ENCODE measurements at regions not wholly inside any gene's neighbourhood (a gene's known extent, or its start where the extent isn't known, plus 50 kb on each side); places are given as distances from the start of the nearest gene placed in this dataset.
A peak's percentile ranks its signal among the peaks of the same experiment; 100 is the strongest.
"Not testable (repeated sequence)": the region's sequence is repeated elsewhere in the genome, so short reads cannot be mapped to it uniquely, and the experiment has no call there.

GRCh38 chr9:31587146-31587545 is 797.3 kb upstream of the ACO1 start:
- Histone ChIP-seq H3K27me3 (no peaks in the 10 kb centered on the region), H3K27ac (0 out of 22 replicates have a peak overlapping the region, but pooled peaks of 1 of the 11 experiments have one; percentile 6), H3K9ac (no peak overlapping the region), H4K20me1 (no peaks in the 10 kb centered on the region), H3K4me1 (peaks cover 9 to 19% (median 14%) of the 10 kb centered on the region in 10 experiments; a peak in 16 of 20 replicates), H3K4me2 (peak overlapping the region; percentile 20 to 67 (median 43); a peak in 20 of 22 replicates), H3K9me3 (replicated peaks in 1 of 11) (no peaks in the 10 kb centered on the region), H3K4me3 (no peak overlapping the region), H3K36me3 (no peaks in the 10 kb centered on the region)
- TF ChIP-seq Cebpa-rat (IDR thresholded peaks at IDR 0.05) = no peak

GRCh38 chr9:31588006-31588405 is 796.4 kb upstream of the ACO1 start:
- H3K27ac ChIP-seq = 0 out of 22 replicates have a peak overlapping the region, but pooled peaks of 1 of the 11 experiments have one; percentile 18
- H3K9ac ChIP-seq = no peak overlapping the region
- H4K20me1 ChIP-seq = no peaks in the 10 kb centered on the region
- peak overlapping the region in 10 of 11 experiments; percentile 16 to 67 (median 53); a peak in 16 of 22 replicates for H3K4me2 ChIP-seq
- H3K36me3 ChIP-seq = no peaks in the 10 kb centered on the region
- no peaks in the 10 kb centered on the region for H3K9me3 ChIP-seq (replicated peaks in 1 of 11)
- H3K4me3 ChIP-seq = no peak overlapping the region
- no peaks in the 10 kb centered on the region for H3K27me3 ChIP-seq
- TF ChIP-seq Cebpa-rat (IDR thresholded peaks at IDR 0.05) = no peak
- peaks cover 9 to 19% (median 14%) of the 10 kb centered on the region in 10 experiments; a peak in 16 of 20 replicates for H3K4me1 ChIP-seq

- Histone ChIP-seq H3K36me3 (no peaks in the 10 kb centered on the region), H3K4me3 (no peak overlapping the region), H3K27ac (no peak overlapping the region), H3K4me1 (peaks cover 9 to 19% (median 14%) of the 10 kb centered on the region in 10 experiments; a peak in 16 of 20 replicates), H4K20me1 (no peaks in the 10 kb centered on the region), H3K4me2 (no peak overlapping the region), H3K9ac (no peak overlapping the region), H3K27me3 (no peaks in the 10 kb centered on the region), H3K9me3 (replicated peaks in 1 of 11) (no peaks in the 10 kb centered on the region)
- TF ChIP-seq Cebpa-rat (IDR thresholded peaks at IDR 0.05) = no peak
Measured at GRCh38 chr9:31588756-31589155, 795.7 kb upstream of the ACO1 start.

- no peak for TF ChIP-seq Cebpa-rat (IDR thresholded peaks at IDR 0.05)
- H4K20me1 ChIP-seq = no peaks in the 10 kb centered on the region
- H3K4me3 ChIP-seq = no peak overlapping the region
- H3K27me3 ChIP-seq = no peaks in the 10 kb centered on the region
- H3K4me1 ChIP-seq = peaks cover 9 to 19% (median 14%) of the 10 kb centered on the region in 10 experiments; a peak in 16 of 20 replicates
- H3K27ac ChIP-seq = no peak overlapping the region
- H3K9me3 ChIP-seq (replicated peaks in 1 of 11) = no peaks in the 10 kb centered on the region
- no peak overlapping the region for H3K9ac ChIP-seq
- H3K36me3 ChIP-seq = no peaks in the 10 kb centered on the region
- H3K4me2 ChIP-seq = no peak overlapping the region
Measured at GRCh38 chr9:31590091-31590490, 794.4 kb upstream of the ACO1 start.

- not testable (repeated sequence) for H3K4me3 ChIP-seq, H3K4me2 ChIP-seq
Measured at GRCh38 chr9:31597086-31597485, 787.4 kb upstream of the ACO1 start.

GRCh38 chr9:31597977-31598376 is 786.5 kb upstream of the ACO1 start:
- no peaks in the 10 kb centered on the region for H3K36me3 ChIP-seq
- H3K27me3 ChIP-seq = no peaks in the 10 kb centered on the region
- H3K4me3 ChIP-seq = no peak overlapping the region
- H3K4me1 ChIP-seq = no peaks in the 10 kb centered on the region
- H3K9ac ChIP-seq = no peak overlapping the region
- no peak overlapping the region for H3K4me2 ChIP-seq
- no peaks in the 10 kb centered on the region for H3K9me3 ChIP-seq (replicated peaks in 1 of 11)
- no peaks in the 10 kb centered on the region for H4K20me1 ChIP-seq
- no peak overlapping the region for H3K27ac ChIP-seq
- no peak for TF ChIP-seq Cebpa-rat (IDR thresholded peaks at IDR 0.05)

More at GRCh38 chr9:31597086-31597485, 787.4 kb upstream of the ACO1 start:
- not testable (repeated sequence) for H3K9ac ChIP-seq; H3K27ac ChIP-seq; H3K27me3 ChIP-seq; H3K9me3 ChIP-seq (replicated peaks in 1 of 11); H3K4me1 ChIP-seq; H3K36me3 ChIP-seq; H4K20me1 ChIP-seq

GRCh38 chr9:31601666-31602065 is 782.8 kb upstream of the ACO1 start:
- H4K20me1 ChIP-seq = no peaks in the 10 kb centered on the region
- H3K27ac ChIP-seq = no peak overlapping the region
- H3K4me3 ChIP-seq = no peak overlapping the region
- no peaks in the 10 kb centered on the region for H3K36me3 ChIP-seq
- H3K4me1 ChIP-seq = no peaks in the 10 kb centered on the region
- no peak overlapping the region for H3K9ac ChIP-seq
- H3K27me3 ChIP-seq = no peaks in the 10 kb centered on the region
- no peak for TF ChIP-seq Cebpa-rat (IDR thresholded peaks at IDR 0.05)
- no peaks in the 10 kb centered on the region for H3K9me3 ChIP-seq (replicated peaks in 1 of 11)
- no peak overlapping the region for H3K4me2 ChIP-seq

- no peak overlapping the region for H3K9ac ChIP-seq
- H3K4me1 ChIP-seq = no peaks in the 10 kb centered on the region
- H3K27ac ChIP-seq = no peak overlapping the region
- H4K20me1 ChIP-seq = no peaks in the 10 kb centered on the region
- no peaks in the 10 kb centered on the region for H3K36me3 ChIP-seq
- no peak overlapping the region for H3K4me2 ChIP-seq
- no peaks in the 10 kb centered on the region for H3K9me3 ChIP-seq (replicated peaks in 1 of 11)
- no peaks in the 10 kb centered on the region for H3K27me3 ChIP-seq
- no peak overlapping the region for H3K4me3 ChIP-seq
- TF ChIP-seq Cebpa-rat (IDR thresholded peaks at IDR 0.05) = no peak
Measured at GRCh38 chr9:31604531-31604930, 779.9 kb upstream of the ACO1 start.

- Histone ChIP-seq H3K4me1 (no peaks in the 10 kb centered on the region), H3K4me3 (no peak overlapping the region), H3K27ac (no peak overlapping the region), H3K36me3 (no peaks in the 10 kb centered on the region), H4K20me1 (no peaks in the 10 kb centered on the region), H3K9me3 (replicated peaks in 1 of 11) (no peaks in the 10 kb centered on the region), H3K27me3 (no peaks in the 10 kb centered on the region), H3K9ac (no peak overlapping the region), H3K4me2 (no peak overlapping the region)
- no peak for TF ChIP-seq Cebpa-rat (IDR thresholded peaks at IDR 0.05)
Measured at GRCh38 chr9:31605164-31605563, 779.3 kb upstream of the ACO1 start.

- Histone ChIP-seq H3K9ac (no peak overlapping the region), H3K4me1 (no peaks in the 10 kb centered on the region), H3K9me3 (replicated peaks in 1 of 11) (no peaks in the 10 kb centered on the region), H3K27ac (no peak overlapping the region), H3K27me3 (no peaks in the 10 kb centered on the region), H3K4me2 (no peak overlapping the region), H3K36me3 (no peaks in the 10 kb centered on the region), H3K4me3 (no peak overlapping the region), H4K20me1 (no peaks in the 10 kb centered on the region)
- no peak for TF ChIP-seq Cebpa-rat (IDR thresholded peaks at IDR 0.05)
Measured at GRCh38 chr9:31606678-31607077, 777.8 kb upstream of the ACO1 start.
